BJ (cell line): ENCODE measurements at regions not wholly inside any gene's neighbourhood (a gene's known extent, or its start where the extent isn't known, plus 50 kb on each side); places are given as distances from the start of the nearest gene placed in this dataset.

Experiments
- CTCF ChIA-PET: fragments of 350-600 bp; formaldehyde crosslinking; extraction: SDS; loops from one replicate; lab custom pipeline; 2021; ENCODE audit warnings: antibody characterized with exemption, inconsistent platforms; lab: Yijun Ruan, JAX
- POLR2A ChIA-PET: fragments of 300-600 bp; sonication (Branson Sonifier 250); formaldehyde crosslinking; extraction: SDS; loops from one replicate; lab custom pipeline; 2021; ENCODE audit warnings: antibody characterized with exemption; lab: Charles Lee
- DNase-seq: peaks from one replicate; pipeline ENCODE4 v3.0.0-alpha.2; 2011; ENCODE audit warnings: low read depth
- H3K27me3 ChIP-seq: 2 replicates; pipeline ENCODE4 v1.6.0; 2011; ENCODE audit warnings: low read length; ENCODE audit not compliant: control insufficient read depth, insufficient read depth
- H3K36me3 ChIP-seq: 2 replicates; pipeline ENCODE4 v1.5.1; 2011; ENCODE audit warnings: low read length; ENCODE audit not compliant: control insufficient read depth, insufficient read depth
- H3K4me3 ChIP-seq: 2 replicates; pipeline ENCODE4 v1.5.1; 2011; ENCODE audit warnings: low read depth, mild to moderate bottlenecking, control low read depth, low read length
- CTCF ChIP-seq: IDR thresholded peaks from 2 replicates; pipeline ENCODE4 v1.5.1; 2011; ENCODE audit warnings: low read depth, mild to moderate bottlenecking, control low read depth, inconsistent platforms, low read length, moderate library complexity; ENCODE audit not compliant: insufficient read depth

GRCh38 chr5:114989512-114989911, 180.2 kb downstream of the TRIM36 start:
- no peak for TF ChIP-seq CTCF
- ChIA-PET POLR2A (no interaction called here), CTCF (no interaction called here)
- Histone ChIP-seq H3K4me3 (no peak overlapping the region), H3K36me3 (no peaks in the 10 kb centered on the region), H3K27me3 (no peaks in the 10 kb centered on the region)
- DNase-seq: no peak

GRCh38 chr5:114988096-114988495, 181.6 kb downstream of the TRIM36 start:
- DNase-seq: no peak
- ChIA-PET CTCF (no interaction called here), POLR2A (no interaction called here)
- H3K36me3 ChIP-seq: no peaks in the 10 kb centered on the region
- H3K4me3 ChIP-seq: no peak overlapping the region
- H3K27me3 ChIP-seq: no peaks in the 10 kb centered on the region
- TF ChIP-seq CTCF: no peak

GRCh38 chr5:114984796-114985195, 184.9 kb downstream of the TRIM36 start:
- DNase-seq: no peak
- TF ChIP-seq CTCF: no peak
- no peak overlapping the region for H3K4me3 ChIP-seq
- CTCF ChIA-PET: no interaction called here
- POLR2A ChIA-PET: no interaction called here
- H3K36me3 ChIP-seq: no peaks in the 10 kb centered on the region
- H3K27me3 ChIP-seq: no peaks in the 10 kb centered on the region

GRCh38 chr5:114981111-114981510, 188.6 kb downstream of the TRIM36 start:
- POLR2A ChIA-PET: no interaction called here
- CTCF ChIA-PET: no interaction called here
- DNase-seq: no peak
- TF ChIP-seq CTCF: no peak
- H3K4me3 ChIP-seq: no peak overlapping the region
- no peaks in the 10 kb centered on the region for H3K27me3 ChIP-seq
- H3K36me3 ChIP-seq: no peaks in the 10 kb centered on the region

- CTCF ChIA-PET: no interaction called here
- Histone ChIP-seq H3K36me3 (no peaks in the 10 kb centered on the region), H3K27me3 (no peaks in the 10 kb centered on the region), H3K4me3 (no peak overlapping the region)
- DNase-seq: no peak
- POLR2A ChIA-PET: no interaction called here
- no peak for TF ChIP-seq CTCF
These were observed 191.6 kb downstream of the TRIM36 start for GRCh38 chr5:114977979-114978573.
